HFF-Myc (cell line): ENCODE measurements at regions not wholly inside any gene's neighbourhood (a gene's known extent, or its start where the extent isn't known, plus 50 kb on each side); places are given as distances from the start of the nearest gene placed in this dataset.

ENCODE experiments used
- DNase-seq: peaks from one replicate; pipeline ENCODE4 v3.0.0-alpha.2; 2011; ENCODE audit warnings: low read depth; ENCODE audit errors: extremely low read depth
- H3K4me3 ChIP-seq: replicated peaks from 2 replicates; pipeline ENCODE4 v1.5.1; 2011; ENCODE audit warnings: low read depth, mild to moderate bottlenecking, control low read depth, low read length
- TF ChIP-seq, protein P1 (sequence below): IDR thresholded peaks from 2 replicates; pipeline ENCODE4 v1.5.1; 2012; ENCODE audit warnings: mild to moderate bottlenecking, low read depth, low read length, control low read depth; ENCODE audit errors: missing control alignments

- no peak for DNase-seq
- no peak overlapping the region for H3K4me3 ChIP-seq
- TF ChIP-seq, protein P1, sequence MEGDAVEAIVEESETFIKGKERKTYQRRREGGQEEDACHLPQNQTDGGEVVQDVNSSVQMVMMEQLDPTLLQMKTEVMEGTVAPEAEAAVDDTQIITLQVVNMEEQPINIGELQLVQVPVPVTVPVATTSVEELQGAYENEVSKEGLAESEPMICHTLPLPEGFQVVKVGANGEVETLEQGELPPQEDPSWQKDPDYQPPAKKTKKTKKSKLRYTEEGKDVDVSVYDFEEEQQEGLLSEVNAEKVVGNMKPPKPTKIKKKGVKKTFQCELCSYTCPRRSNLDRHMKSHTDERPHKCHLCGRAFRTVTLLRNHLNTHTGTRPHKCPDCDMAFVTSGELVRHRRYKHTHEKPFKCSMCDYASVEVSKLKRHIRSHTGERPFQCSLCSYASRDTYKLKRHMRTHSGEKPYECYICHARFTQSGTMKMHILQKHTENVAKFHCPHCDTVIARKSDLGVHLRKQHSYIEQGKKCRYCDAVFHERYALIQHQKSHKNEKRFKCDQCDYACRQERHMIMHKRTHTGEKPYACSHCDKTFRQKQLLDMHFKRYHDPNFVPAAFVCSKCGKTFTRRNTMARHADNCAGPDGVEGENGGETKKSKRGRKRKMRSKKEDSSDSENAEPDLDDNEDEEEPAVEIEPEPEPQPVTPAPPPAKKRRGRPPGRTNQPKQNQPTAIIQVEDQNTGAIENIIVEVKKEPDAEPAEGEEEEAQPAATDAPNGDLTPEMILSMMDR = no peak
These were observed 1001.7 kb downstream of the HACE1 start for GRCh38 chr6:103858003-103858402.

DNA sequence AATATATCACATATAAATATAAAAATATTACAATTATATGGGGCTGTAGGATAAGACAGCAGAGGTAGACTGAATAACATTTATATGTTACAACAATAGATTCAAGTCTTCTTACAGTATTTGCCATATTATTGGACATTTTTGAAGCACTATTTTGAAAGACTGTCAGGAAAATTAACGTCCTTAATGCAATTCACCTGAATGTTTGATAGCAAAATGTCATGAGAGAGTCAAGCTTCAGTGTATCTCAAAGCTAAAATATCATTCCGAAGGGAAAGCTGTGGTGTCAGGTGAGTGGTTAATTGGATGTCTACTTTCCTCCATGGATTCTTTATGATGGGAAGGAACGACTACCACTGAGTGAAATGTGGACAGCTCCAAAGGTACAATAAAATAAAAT lies 1004.0 kb downstream of the HACE1 start:
- DNase-seq = no peak
- H3K4me3 ChIP-seq = no peak overlapping the region
- TF ChIP-seq, protein P1 = no peak

DNA sequence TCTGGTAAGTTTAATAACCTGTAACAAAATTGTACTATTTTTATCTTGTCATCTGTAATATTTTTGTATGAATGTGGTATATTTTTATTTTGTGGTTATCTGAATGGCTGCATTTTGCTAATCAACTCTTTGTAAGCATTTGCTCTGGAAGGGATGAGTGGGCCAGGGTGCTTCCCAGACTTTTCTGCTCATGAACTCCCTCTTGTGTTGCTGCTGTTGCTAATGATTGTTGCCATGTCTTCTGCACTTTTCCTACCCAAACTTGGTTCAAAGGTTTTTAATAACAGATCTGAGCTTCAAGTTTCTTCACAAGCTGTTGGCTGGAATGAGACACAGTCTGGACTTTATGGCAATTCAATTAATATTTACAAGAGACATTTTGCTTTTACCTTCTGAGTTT lies 1005.7 kb downstream of the HACE1 start:
- DNase-seq = no peak
- no peak overlapping the region for H3K4me3 ChIP-seq
- TF ChIP-seq, protein P1 = no peak

GRCh38 chr6:103838457-103838856 lies 1021.3 kb downstream of the HACE1 start:
- DNase-seq = no peak
- H3K4me3 ChIP-seq = no peak overlapping the region
- TF ChIP-seq, protein P1 = no peak

GRCh38 chr6:103826209-103826608 lies 1033.5 kb downstream of the HACE1 start:
- H3K4me3 ChIP-seq = no peak overlapping the region
- DNase-seq = no peak
- TF ChIP-seq, protein P1 = no peak

DNA sequence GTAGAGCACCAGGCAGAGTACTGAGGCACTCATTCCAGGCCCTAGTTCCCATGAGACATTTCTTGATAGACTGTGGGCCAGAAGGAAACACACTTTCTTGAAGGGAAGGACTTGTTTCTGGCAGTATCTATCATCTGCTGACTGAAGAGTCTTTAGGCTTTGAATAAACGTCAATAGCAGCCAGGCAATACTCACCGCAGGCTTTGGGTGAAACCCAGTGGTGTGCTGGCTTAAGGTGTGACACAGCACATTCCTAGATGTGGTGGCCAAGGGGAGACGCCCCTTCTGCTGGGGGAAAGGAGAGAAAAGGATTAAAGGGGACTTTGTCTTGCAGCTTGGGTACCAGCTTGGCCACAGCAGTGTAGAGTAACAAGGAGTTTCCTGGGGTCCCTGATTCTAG lies 1039.6 kb downstream of the HACE1 start:
- DNase-seq = no peak
- H3K4me3 ChIP-seq = no peak overlapping the region
- TF ChIP-seq, protein P1 = no peak

GRCh38 chr6:103819509-103819908 lies 1040.2 kb downstream of the HACE1 start:
- no peak overlapping the region for H3K4me3 ChIP-seq
- TF ChIP-seq, protein P1 = no peak
- DNase-seq = no peak
